Fibroblast of the aortic adventitia (primary cell): ENCODE measurements at regions not wholly inside any gene's neighbourhood (a gene's known extent, or its start where the extent isn't known, plus 50 kb on each side); places are given as distances from the start of the nearest gene placed in this dataset.

ENCODE experiments used
- DNase-seq: peaks from one replicate; pipeline ENCODE4 v3.0.0-alpha.2; 2010; ENCODE audit warnings: low read depth
- H3K4me3 ChIP-seq: 2 replicates; pipeline ENCODE4 v1.5.1; 2011; ENCODE audit warnings: low read depth, mild to moderate bottlenecking, control low read depth, low read length, moderate library complexity
- CTCF ChIP-seq: IDR thresholded peaks from 2 replicates; pipeline ENCODE4 v1.5.1; 2011; ENCODE audit warnings: mild to moderate bottlenecking, low read length, control low read depth, inconsistent platforms; ENCODE audit not compliant: insufficient read depth

- peak; percentile 24 for DNase-seq
- TF ChIP-seq CTCF = no peak
- H3K4me3 ChIP-seq = no peak overlapping the region
Observed at GRCh38 chr16:87178177-87178863, 138.9 kb downstream of the C16orf95 start.

GRCh38 chr16:87178977-87179376 lies 138.2 kb downstream of the C16orf95 start:
- no peak for TF ChIP-seq CTCF
- peak; percentile 60 for DNase-seq
- H3K4me3 ChIP-seq = no peak overlapping the region

GRCh38 chr16:87180069-87180468 lies 137.1 kb downstream of the C16orf95 start:
- no peak for DNase-seq
- no peak overlapping the region for H3K4me3 ChIP-seq

GRCh38 chr16:87182759-87183158 lies 134.4 kb downstream of the C16orf95 start:
- no peak overlapping the region for H3K4me3 ChIP-seq
- no peak for TF ChIP-seq CTCF
- DNase-seq = no peak

More at GRCh38 chr16:87180069-87180468, 137.1 kb downstream of the C16orf95 start:
- TF ChIP-seq CTCF = no peak

GRCh38 chr16:87183647-87184046 lies 133.5 kb downstream of the C16orf95 start:
- DNase-seq = no peak
- TF ChIP-seq CTCF = no peak
- H3K4me3 ChIP-seq = no peak overlapping the region

GRCh38 chr16:87185308-87185707 lies 131.9 kb downstream of the C16orf95 start:
- TF ChIP-seq CTCF = peak; percentile 13
- no peak overlapping the region for H3K4me3 ChIP-seq
- DNase-seq = no peak

- no peak for TF ChIP-seq CTCF
- DNase-seq = no peak
- no peak overlapping the region for H3K4me3 ChIP-seq
Observed at GRCh38 chr16:87185983-87186382, 131.2 kb downstream of the C16orf95 start.
